HCT116 (cell line): ENCODE measurements at regions not wholly inside any gene's neighbourhood (a gene's known extent, or its start where the extent isn't known, plus 50 kb on each side); places are given as distances from the start of the nearest gene placed in this dataset.

Experiments used
- ATAC-seq: fragments of 200-7000 bp; cut with Tn5 transposase; 2 replicates; pipeline ENCODE4 v1.9.1; 2020; ENCODE audit warnings: mild to moderate bottlenecking, moderate library complexity
- BruUV-seq: library from RNA; stranded (reverse); fragments of 400-500 nt; replicated peaks from 2 replicates; lab custom pipeline; 2021; lab: Mats Ljungman, UMichigan
- CTCF ChIA-PET: fragments of 300-600 bp; sonication (Branson Sonifier 250); formaldehyde crosslinking; loops from one replicate; lab custom pipeline; 2021; ENCODE audit warnings: antibody characterized with exemption; lab: Charles Lee
- POLR2A ChIA-PET: fragments of 300-600, 350-600 bp; sonication (Branson Sonifier 250); formaldehyde crosslinking; loops from one replicate; lab custom pipeline; 2021; ENCODE audit warnings: antibody characterized with exemption; lab: Charles Lee
- RAD21 ChIA-PET, 2 experiments: fragments of 300-600 bp; sonication (Branson Sonifier 250); formaldehyde crosslinking; loops; one replicate each; lab custom pipeline; 2023; ENCODE audit warnings: low total read pairs in 2 of 2; ENCODE audit not compliant: uncharacterized antibody in 2 of 2, unreplicated experiment in 2 of 2, low non-redundant PET in 1 of 2; lab: Charles Lee
- DNase-seq: peaks from one replicate; pipeline ENCODE4 v3.0.0-alpha.2; 2010; ENCODE audit warnings: low read depth, low spot score
- H2AFZ ChIP-seq: fragments of 200-600 bp; shearing (Covaris generic), sonication (generic); 2 replicates; pipeline ENCODE4 v1.6.1; 2017; ENCODE audit warnings: low read depth, mixed run types, mixed read lengths, antibody characterized with exemption, low read length; ENCODE audit not compliant: poor library complexity, severe bottlenecking
- H3K27ac ChIP-seq: 2 replicates; pipeline ENCODE4 v1.5.1; 2012; ENCODE audit warnings: low read depth, low read length
- H3K27me3 ChIP-seq: fragments of 200-600 bp; sonication (generic); 2 replicates; pipeline ENCODE4 v1.6.1; 2016; ENCODE audit warnings: mixed run types, low read length, mixed read lengths; ENCODE audit not compliant: insufficient read depth
- H3K36me3 ChIP-seq, 2 experiments: fragments of 200-500 bp in 1 of 2; fragments of 200-600 bp in 1 of 2; sonication (Bioruptor generic) in 1 of 2; sonication (generic) in 1 of 2; 2 replicates each; pipeline versions ENCODE4 v1.5.1 to v1.6.1; 2014 to 2016; ENCODE audit warnings: low read length in 2 of 2, inconsistent platforms in 1 of 2, mixed read lengths in 1 of 2, mixed run types in 1 of 2; ENCODE audit not compliant: insufficient read depth in 2 of 2, control insufficient read depth in 1 of 2
- H3K4me1 ChIP-seq, 2 experiments: fragments of 200-600 bp in 1 of 2; sonication (generic) in 1 of 2; 2 replicates each; pipeline versions ENCODE4 v1.5.1 to v1.6.1; 2012 to 2017; ENCODE audit warnings: low read length in 2 of 2, inconsistent platforms in 1 of 2, mild to moderate bottlenecking in 1 of 2, mixed read lengths in 1 of 2, mixed run types in 1 of 2, moderate library complexity in 1 of 2; ENCODE audit not compliant: insufficient read depth in 2 of 2, control insufficient read depth in 1 of 2
- H3K4me2 ChIP-seq: fragments of 200-600 bp; sonication (generic); 2 replicates; pipeline ENCODE4 v1.6.1; 2017; ENCODE audit warnings: mixed run types, low read length, mixed read lengths
- H3K4me3 ChIP-seq, 2 experiments: fragments of 200-600 bp in 1 of 2; sonication (generic) in 1 of 2; replicated peaks in 1 of 2; 2 replicates each; pipeline ENCODE4 v1.5.1; 2011 to 2016; ENCODE audit warnings: low read length in 2 of 2, control low read depth in 1 of 2, low read depth in 1 of 2, mild to moderate bottlenecking in 1 of 2, mixed read lengths in 1 of 2, mixed run types in 1 of 2
- H3K79me2 ChIP-seq: fragments of 200-600 bp; sonication (generic); 2 replicates; pipeline ENCODE4 v1.6.1; 2017; ENCODE audit warnings: mild to moderate bottlenecking, mixed run types, low read length, moderate library complexity, mixed read lengths; ENCODE audit not compliant: insufficient read depth
- H3K9ac ChIP-seq: fragments of 200-600 bp; sonication (generic); 2 replicates; pipeline ENCODE4 v1.6.1; 2016; ENCODE audit warnings: low read length, mixed read lengths
- H3K9me2 ChIP-seq: fragments of 200-600 bp; sonication (generic), shearing (Covaris generic); 2 replicates; pipeline ENCODE4 v1.6.1; 2017; ENCODE audit warnings: mixed run types, mild to moderate bottlenecking, moderate library complexity; ENCODE audit not compliant: insufficient read depth
- H3K9me3 ChIP-seq, 2 experiments: fragments of 200-500 bp in 1 of 2; fragments of 200-600 bp in 1 of 2; sonication (Bioruptor generic) in 1 of 2; sonication (generic) in 1 of 2; 2 replicates each; pipeline ENCODE4 v1.6.1; 2014 to 2017; ENCODE audit warnings: low read length in 2 of 2, mixed read lengths in 2 of 2, inconsistent platforms in 1 of 2, low read depth in 1 of 2, mild to moderate bottlenecking in 1 of 2, mixed run types in 1 of 2, moderate library complexity in 1 of 2; ENCODE audit not compliant: control insufficient read depth in 1 of 2, insufficient read depth in 1 of 2
- H4K20me1 ChIP-seq: fragments of 200-600 bp; sonication (generic), shearing (Covaris generic); 2 replicates; pipeline ENCODE4 v1.6.1; 2017; ENCODE audit warnings: mixed run types, mild to moderate bottlenecking, moderate library complexity; ENCODE audit not compliant: insufficient read depth
- CEBPB ChIP-seq: IDR thresholded peaks from 2 replicates; pipeline ENCODE4 v1.6.1; 2012; ENCODE audit warnings: low read depth
- EZH2phosphoT487 ChIP-seq: fragments of 200-600 bp; IDR thresholded peaks from 2 replicates; pipeline ENCODE4 v1.6.1; 2018; ENCODE audit warnings: antibody characterized with exemption, borderline replicate concordance
- FOSL1 ChIP-seq: IDR thresholded peaks from 2 replicates; pipeline ENCODE4 v1.6.1; 2012; ENCODE audit warnings: low read depth
- JUND ChIP-seq: IDR thresholded peaks from 2 replicates; pipeline ENCODE4 v1.6.1; 2012
- SP1 ChIP-seq: IDR thresholded peaks from 2 replicates; pipeline ENCODE4 v1.6.1; 2012; ENCODE audit warnings: low read depth
- SRF ChIP-seq: IDR thresholded peaks from 2 replicates; pipeline ENCODE4 v1.6.1; 2012; ENCODE audit warnings: low read depth
- ZFX ChIP-seq: fragments of 450-650 bp; IDR thresholded peaks from 2 replicates; pipeline ENCODE4 v1.6.1; 2017
- ZNF274 ChIP-seq: fragments of 200-500 bp; sonication (Bioruptor generic); IDR thresholded peaks from 2 replicates; pipeline ENCODE4 v1.6.1; 2014; ENCODE audit warnings: mild to moderate bottlenecking, low read depth, low read length, inconsistent platforms
- intact Hi-C: fragments of 100-400 bp; cut with micrococcal nuclease; formaldehyde crosslinking; loops from 2 replicates; pipeline ENCODE4 v1.10.0; 2022
- TF ChIP-seq, protein P1 (sequence below): IDR thresholded peaks from 2 replicates; pipeline ENCODE4 v1.6.1; 2012; ENCODE audit warnings: low read depth
- TF ChIP-seq, protein P2 (sequence below): IDR thresholded peaks from 2 replicates; pipeline ENCODE4 v1.6.1; 2011; ENCODE audit warnings: mild to moderate bottlenecking, low read length, moderate library complexity; ENCODE audit not compliant: insufficient replicate concordance; ENCODE audit errors: extremely low read depth
- TF ChIP-seq, protein P3 (sequence below): IDR thresholded peaks from 2 replicates; pipeline ENCODE4 v1.6.1; 2012

DNA sequence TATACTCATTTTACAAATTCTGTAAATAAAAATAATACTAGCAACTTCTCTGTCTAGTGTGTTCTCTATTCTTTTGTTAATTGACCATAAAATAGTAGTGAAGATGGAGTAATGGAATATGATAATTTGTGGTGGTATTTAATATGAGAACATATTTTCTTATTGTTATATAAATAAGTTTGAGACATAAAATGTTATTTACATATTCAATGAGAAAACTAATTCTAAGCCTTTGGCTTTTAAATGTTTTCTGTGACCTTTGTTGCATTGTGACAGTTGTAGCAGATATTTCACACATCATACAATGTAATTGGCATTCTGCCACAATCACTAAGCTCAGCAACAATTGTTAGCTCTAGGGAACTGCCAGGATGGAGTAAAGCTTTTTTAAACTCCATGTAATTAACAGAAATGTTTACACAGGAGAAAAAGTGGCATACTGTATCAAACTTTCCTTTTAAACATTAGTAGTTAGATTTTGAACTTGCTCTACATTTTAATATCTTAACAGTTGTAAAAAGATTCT, 562.1 kb upstream of the PCDH9 start:
- no TSS peak for BruUV-seq
- no peaks in the 10 kb centered on the region for H3K36me3 ChIP-seq
- POLR2A ChIA-PET, result no interaction called here

DNA sequence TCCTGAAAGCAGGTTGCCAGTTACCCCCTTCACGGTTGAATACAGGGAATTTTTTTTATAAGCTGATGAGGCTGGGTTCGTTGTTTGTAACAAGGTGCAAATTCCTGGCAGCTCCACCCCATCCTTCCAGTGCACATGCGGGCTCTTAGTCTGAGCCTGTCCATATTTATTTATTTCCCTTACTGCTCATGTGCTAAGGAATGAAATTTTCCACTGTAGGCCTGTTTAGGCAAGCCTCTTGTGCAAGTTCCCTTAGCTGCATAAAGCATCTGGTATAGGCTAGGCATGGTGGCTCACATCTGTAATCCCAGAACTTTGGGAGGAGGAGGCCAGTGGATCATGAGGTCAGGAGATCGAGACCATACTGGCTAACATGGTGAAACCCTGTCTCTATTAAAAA, 560.9 kb upstream of the PCDH9 start:
- H2AFZ ChIP-seq, result no peak overlapping the region
- RAD21 ChIA-PET, result no interaction called here
- H3K27me3 ChIP-seq, result no peaks in the 10 kb centered on the region
- TF ChIP-seq, protein P1, sequence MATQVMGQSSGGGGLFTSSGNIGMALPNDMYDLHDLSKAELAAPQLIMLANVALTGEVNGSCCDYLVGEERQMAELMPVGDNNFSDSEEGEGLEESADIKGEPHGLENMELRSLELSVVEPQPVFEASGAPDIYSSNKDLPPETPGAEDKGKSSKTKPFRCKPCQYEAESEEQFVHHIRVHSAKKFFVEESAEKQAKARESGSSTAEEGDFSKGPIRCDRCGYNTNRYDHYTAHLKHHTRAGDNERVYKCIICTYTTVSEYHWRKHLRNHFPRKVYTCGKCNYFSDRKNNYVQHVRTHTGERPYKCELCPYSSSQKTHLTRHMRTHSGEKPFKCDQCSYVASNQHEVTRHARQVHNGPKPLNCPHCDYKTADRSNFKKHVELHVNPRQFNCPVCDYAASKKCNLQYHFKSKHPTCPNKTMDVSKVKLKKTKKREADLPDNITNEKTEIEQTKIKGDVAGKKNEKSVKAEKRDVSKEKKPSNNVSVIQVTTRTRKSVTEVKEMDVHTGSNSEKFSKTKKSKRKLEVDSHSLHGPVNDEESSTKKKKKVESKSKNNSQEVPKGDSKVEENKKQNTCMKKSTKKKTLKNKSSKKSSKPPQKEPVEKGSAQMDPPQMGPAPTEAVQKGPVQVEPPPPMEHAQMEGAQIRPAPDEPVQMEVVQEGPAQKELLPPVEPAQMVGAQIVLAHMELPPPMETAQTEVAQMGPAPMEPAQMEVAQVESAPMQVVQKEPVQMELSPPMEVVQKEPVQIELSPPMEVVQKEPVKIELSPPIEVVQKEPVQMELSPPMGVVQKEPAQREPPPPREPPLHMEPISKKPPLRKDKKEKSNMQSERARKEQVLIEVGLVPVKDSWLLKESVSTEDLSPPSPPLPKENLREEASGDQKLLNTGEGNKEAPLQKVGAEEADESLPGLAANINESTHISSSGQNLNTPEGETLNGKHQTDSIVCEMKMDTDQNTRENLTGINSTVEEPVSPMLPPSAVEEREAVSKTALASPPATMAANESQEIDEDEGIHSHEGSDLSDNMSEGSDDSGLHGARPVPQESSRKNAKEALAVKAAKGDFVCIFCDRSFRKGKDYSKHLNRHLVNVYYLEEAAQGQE, result no peak
- TF ChIP-seq EZH2phosphoT487 (no peak), ZFX (no peak), CEBPB (no peak), FOSL1 (no peak), SRF (no peak), SP1 (no peak), ZNF274 (no peak), JUND (no peak)
- TF ChIP-seq, protein P2, sequence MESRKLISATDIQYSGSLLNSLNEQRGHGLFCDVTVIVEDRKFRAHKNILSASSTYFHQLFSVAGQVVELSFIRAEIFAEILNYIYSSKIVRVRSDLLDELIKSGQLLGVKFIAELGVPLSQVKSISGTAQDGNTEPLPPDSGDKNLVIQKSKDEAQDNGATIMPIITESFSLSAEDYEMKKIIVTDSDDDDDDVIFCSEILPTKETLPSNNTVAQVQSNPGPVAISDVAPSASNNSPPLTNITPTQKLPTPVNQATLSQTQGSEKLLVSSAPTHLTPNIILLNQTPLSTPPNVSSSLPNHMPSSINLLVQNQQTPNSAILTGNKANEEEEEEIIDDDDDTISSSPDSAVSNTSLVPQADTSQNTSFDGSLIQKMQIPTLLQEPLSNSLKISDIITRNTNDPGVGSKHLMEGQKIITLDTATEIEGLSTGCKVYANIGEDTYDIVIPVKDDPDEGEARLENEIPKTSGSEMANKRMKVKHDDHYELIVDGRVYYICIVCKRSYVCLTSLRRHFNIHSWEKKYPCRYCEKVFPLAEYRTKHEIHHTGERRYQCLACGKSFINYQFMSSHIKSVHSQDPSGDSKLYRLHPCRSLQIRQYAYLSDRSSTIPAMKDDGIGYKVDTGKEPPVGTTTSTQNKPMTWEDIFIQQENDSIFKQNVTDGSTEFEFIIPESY, result no peak
- TF ChIP-seq, protein P3, sequence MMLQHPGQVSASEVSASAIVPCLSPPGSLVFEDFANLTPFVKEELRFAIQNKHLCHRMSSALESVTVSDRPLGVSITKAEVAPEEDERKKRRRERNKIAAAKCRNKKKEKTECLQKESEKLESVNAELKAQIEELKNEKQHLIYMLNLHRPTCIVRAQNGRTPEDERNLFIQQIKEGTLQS, result no peak
- no peaks in the 10 kb centered on the region for H3K4me1 ChIP-seq
- H3K9ac ChIP-seq, result no peak overlapping the region
- intact Hi-C loops, result no loop called here
- no peak overlapping the region for H3K27ac ChIP-seq
- ATAC-seq (no peak), DNase-seq (no peak)
- no TSS peak for BruUV-seq
- POLR2A ChIA-PET, result no interaction called here
- no peak overlapping the region for H3K4me2 ChIP-seq
- no peaks in the 10 kb centered on the region for H3K36me3 ChIP-seq
- no peaks in the 10 kb centered on the region for H3K9me3 ChIP-seq
- H3K9me2 ChIP-seq, result no peaks in the 10 kb centered on the region
- H4K20me1 ChIP-seq, result no peaks in the 10 kb centered on the region
- CTCF ChIA-PET, result no interaction called here
- no peaks in the 10 kb centered on the region for H3K79me2 ChIP-seq
- no peak overlapping the region for H3K4me3 ChIP-seq

More for the DNA sequence above, 562.1 kb upstream of the PCDH9 start:
- no peak overlapping the region for H3K27ac ChIP-seq
- ATAC-seq, result no peak
- TF ChIP-seq SP1, result no peak
- TF ChIP-seq, protein P3, result no peak
- TF ChIP-seq, all 23 proteins: peak for 0
- H3K27me3 ChIP-seq, result no peaks in the 10 kb centered on the region
- no peaks in the 10 kb centered on the region for H4K20me1 ChIP-seq
- H3K4me1 ChIP-seq, result no peaks in the 10 kb centered on the region
- H3K4me2 ChIP-seq, result no peak overlapping the region
- H2AFZ ChIP-seq, result no peak overlapping the region
- H3K9me2 ChIP-seq, result no peaks in the 10 kb centered on the region
- H3K9me3 ChIP-seq, result no peaks in the 10 kb centered on the region
- no peaks in the 10 kb centered on the region for H3K79me2 ChIP-seq
- no peak overlapping the region for H3K4me3 ChIP-seq
- intact Hi-C loops, result no loop called here
- no peak for DNase-seq
- RAD21 ChIA-PET, result no interaction called here
- no peak overlapping the region for H3K9ac ChIP-seq
- CTCF ChIA-PET, result no interaction called here
